ENCODE measurements at regions not wholly inside any gene's neighbourhood (a gene's known extent, or its start where the extent isn't known, plus 50 kb on each side); places are given as distances from the start of the nearest gene placed in this dataset.

GRCh38 chr3:174681784-174682183, 177.3 kb upstream of the NAALADL2 start:
- TF ChIP-seq POLR2AphosphoS5 (IDR thresholded peaks at IDR 0.05), result no peak
- TF ChIP-seq POLR2A (IDR thresholded peaks at IDR 0.05), result no peak

Data from gastroesophageal sphincter (tissue), 2 donors.